ENCODE measurements at regions not wholly inside any gene's neighbourhood (a gene's known extent, or its start where the extent isn't known, plus 50 kb on each side); places are given as distances from the start of the nearest gene placed in this dataset.

DNA sequence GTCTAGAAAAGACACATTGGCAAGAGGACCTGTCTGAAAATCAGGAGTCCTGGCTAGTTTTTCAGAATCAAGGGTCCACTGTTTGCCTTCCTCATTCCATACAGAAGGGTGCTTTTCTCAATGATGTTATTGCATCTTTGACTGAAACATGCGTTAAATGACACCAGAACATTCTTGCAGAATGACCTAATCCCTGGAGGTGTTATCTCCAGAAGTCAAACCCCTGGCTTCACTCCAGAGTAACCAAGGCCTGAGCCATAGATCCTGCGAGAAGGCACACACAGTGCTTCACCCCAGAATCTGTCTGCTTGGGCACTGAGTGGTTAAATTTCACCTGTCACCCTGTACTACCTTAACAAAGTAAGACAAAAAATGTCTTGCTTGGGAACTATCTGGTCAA lies 1055.2 kb upstream of the FANCL start:
- no peak for ATAC-seq
- H3K4me3 ChIP-seq (ENCODE audit: low read depth in 2 of 2, low read length in 2 of 2), result no peak overlapping the region
- no peak overlapping the region for H3K27ac ChIP-seq (ENCODE audit: low read length)
- ChIA-PET POLR2A (no interaction called here), CTCF (no interaction called here)
- H3K36me3 ChIP-seq (ENCODE audit: control insufficient read depth, insufficient read depth, low read length), result no peaks in the 10 kb centered on the region
- H3K4me1 ChIP-seq (ENCODE audit: control insufficient read depth, insufficient read depth, low read length), result no peaks in the 10 kb centered on the region
- intact Hi-C loops (cut with micrococcal nuclease; ENCODE audit: unreplicated experiment) (loop anchor here (10.0 kb wide), 1 partner anchor 1259 kb away; the partner anchor contains the start of gene BCL11A), in situ Hi-C loops (cut with HindIII; ENCODE audit: low pct_unique_long_range_greater_than_20kb, low sequenced_read_pairs) (no loop called here)
- H3K9me3 ChIP-seq (ENCODE audit: control insufficient read depth, insufficient read depth, low read depth, low read length), result no peaks in the 10 kb centered on the region
- TF ChIP-seq, protein P1, sequence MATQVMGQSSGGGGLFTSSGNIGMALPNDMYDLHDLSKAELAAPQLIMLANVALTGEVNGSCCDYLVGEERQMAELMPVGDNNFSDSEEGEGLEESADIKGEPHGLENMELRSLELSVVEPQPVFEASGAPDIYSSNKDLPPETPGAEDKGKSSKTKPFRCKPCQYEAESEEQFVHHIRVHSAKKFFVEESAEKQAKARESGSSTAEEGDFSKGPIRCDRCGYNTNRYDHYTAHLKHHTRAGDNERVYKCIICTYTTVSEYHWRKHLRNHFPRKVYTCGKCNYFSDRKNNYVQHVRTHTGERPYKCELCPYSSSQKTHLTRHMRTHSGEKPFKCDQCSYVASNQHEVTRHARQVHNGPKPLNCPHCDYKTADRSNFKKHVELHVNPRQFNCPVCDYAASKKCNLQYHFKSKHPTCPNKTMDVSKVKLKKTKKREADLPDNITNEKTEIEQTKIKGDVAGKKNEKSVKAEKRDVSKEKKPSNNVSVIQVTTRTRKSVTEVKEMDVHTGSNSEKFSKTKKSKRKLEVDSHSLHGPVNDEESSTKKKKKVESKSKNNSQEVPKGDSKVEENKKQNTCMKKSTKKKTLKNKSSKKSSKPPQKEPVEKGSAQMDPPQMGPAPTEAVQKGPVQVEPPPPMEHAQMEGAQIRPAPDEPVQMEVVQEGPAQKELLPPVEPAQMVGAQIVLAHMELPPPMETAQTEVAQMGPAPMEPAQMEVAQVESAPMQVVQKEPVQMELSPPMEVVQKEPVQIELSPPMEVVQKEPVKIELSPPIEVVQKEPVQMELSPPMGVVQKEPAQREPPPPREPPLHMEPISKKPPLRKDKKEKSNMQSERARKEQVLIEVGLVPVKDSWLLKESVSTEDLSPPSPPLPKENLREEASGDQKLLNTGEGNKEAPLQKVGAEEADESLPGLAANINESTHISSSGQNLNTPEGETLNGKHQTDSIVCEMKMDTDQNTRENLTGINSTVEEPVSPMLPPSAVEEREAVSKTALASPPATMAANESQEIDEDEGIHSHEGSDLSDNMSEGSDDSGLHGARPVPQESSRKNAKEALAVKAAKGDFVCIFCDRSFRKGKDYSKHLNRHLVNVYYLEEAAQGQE (IDR thresholded peaks at IDR 0.05; ENCODE audit: insufficient read depth in 1 of 2, low read depth in 2 of 2, low read length in 1 of 2), result no peak
- TF ChIP-seq, protein P2, sequence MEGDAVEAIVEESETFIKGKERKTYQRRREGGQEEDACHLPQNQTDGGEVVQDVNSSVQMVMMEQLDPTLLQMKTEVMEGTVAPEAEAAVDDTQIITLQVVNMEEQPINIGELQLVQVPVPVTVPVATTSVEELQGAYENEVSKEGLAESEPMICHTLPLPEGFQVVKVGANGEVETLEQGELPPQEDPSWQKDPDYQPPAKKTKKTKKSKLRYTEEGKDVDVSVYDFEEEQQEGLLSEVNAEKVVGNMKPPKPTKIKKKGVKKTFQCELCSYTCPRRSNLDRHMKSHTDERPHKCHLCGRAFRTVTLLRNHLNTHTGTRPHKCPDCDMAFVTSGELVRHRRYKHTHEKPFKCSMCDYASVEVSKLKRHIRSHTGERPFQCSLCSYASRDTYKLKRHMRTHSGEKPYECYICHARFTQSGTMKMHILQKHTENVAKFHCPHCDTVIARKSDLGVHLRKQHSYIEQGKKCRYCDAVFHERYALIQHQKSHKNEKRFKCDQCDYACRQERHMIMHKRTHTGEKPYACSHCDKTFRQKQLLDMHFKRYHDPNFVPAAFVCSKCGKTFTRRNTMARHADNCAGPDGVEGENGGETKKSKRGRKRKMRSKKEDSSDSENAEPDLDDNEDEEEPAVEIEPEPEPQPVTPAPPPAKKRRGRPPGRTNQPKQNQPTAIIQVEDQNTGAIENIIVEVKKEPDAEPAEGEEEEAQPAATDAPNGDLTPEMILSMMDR (IDR thresholded peaks at IDR 0.05), result no peak
- TF ChIP-seq POLR2AphosphoS5 (IDR thresholded peaks at IDR 0.05; ENCODE audit: low read depth, low read length) (no peak), TCF7L2 (IDR thresholded peaks at IDR 0.05; ENCODE audit: low read depth, low read length) (no peak), SIN3A (IDR thresholded peaks at IDR 0.05; ENCODE audit: borderline replicate concordance, insufficient read depth, low read depth, low read length) (no peak)
- no peaks in the 10 kb centered on the region for H3K27me3 ChIP-seq (ENCODE audit: control insufficient read depth, insufficient read depth, low read length)
- BruUV-seq (replicated peaks), result no TSS peak
- DNase-seq (ENCODE audit: low read depth, low spot score), result no peak

DNA sequence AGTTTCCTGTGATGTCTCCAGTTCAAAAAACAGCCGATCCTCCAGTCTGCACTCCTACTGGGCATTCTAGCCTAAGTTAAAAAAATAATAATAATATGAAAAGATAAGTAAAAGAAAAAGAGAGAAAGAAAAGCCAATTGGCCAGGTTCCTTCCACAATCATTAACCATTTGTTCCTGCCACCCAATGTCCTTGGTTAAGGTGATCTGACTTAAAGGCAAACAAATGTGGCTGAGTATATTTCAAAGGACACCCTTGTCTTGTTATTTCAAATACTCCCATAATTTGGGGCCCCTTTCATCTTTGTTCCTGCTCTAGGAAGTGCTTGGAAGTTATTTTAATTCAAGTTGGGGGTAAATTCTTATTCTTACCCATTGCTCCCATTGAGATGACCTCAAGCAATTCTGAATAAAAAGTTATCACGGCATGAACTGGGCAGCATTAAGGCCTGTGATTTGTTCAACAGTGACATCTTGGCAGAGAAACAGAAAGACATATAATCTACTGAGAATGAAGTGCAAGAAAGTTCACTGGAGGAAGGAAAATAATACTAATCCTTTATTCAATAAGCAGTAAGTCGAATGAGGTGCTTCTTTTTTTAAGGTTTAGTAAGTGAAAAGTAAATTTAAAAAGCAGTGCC lies 1054.5 kb upstream of the FANCL start:
- Histone ChIP-seq H3K27ac (ENCODE audit: low read length) (no peak overlapping the region), H3K9me3 (ENCODE audit: control insufficient read depth, insufficient read depth, low read depth, low read length) (no peaks in the 10 kb centered on the region), H3K4me1 (ENCODE audit: control insufficient read depth, insufficient read depth, low read length) (no peaks in the 10 kb centered on the region), H3K4me3 (ENCODE audit: low read depth in 2 of 2, low read length in 2 of 2) (no peak overlapping the region), H3K36me3 (ENCODE audit: control insufficient read depth, insufficient read depth, low read length) (no peaks in the 10 kb centered on the region), H3K27me3 (ENCODE audit: control insufficient read depth, insufficient read depth, low read length) (no peaks in the 10 kb centered on the region)
- ChIA-PET POLR2A (no interaction called here), CTCF (no interaction called here)
- TF ChIP-seq SIN3A (IDR thresholded peaks at IDR 0.05; ENCODE audit: borderline replicate concordance, insufficient read depth, low read depth, low read length), result no peak
- no peak for TF ChIP-seq TCF7L2 (IDR thresholded peaks at IDR 0.05; ENCODE audit: low read depth, low read length)
- no peak for TF ChIP-seq POLR2AphosphoS5 (IDR thresholded peaks at IDR 0.05; ENCODE audit: low read depth, low read length)
- TF ChIP-seq, protein P1 (IDR thresholded peaks at IDR 0.05; ENCODE audit: insufficient read depth in 1 of 2, low read depth in 2 of 2, low read length in 1 of 2), result no peak
- TF ChIP-seq, protein P2 (IDR thresholded peaks at IDR 0.05), result no peak
- intact Hi-C loops (cut with micrococcal nuclease; ENCODE audit: unreplicated experiment) (loop anchor here (10.0 kb wide), 1 partner anchor 1259 kb away; the partner anchor contains the start of gene BCL11A), in situ Hi-C loops (cut with HindIII; ENCODE audit: low pct_unique_long_range_greater_than_20kb, low sequenced_read_pairs) (no loop called here)
- no TSS peak for BruUV-seq (replicated peaks)
- no peak for ATAC-seq
- no peak for DNase-seq (ENCODE audit: low read depth, low spot score)
